IPS-15b (cell line): ENCODE measurements at regions not wholly inside any gene's neighbourhood (a gene's known extent, or its start where the extent isn't known, plus 50 kb on each side); places are given as distances from the start of the nearest gene placed in this dataset.

Experiments
- H3K27me3 ChIP-seq: one replicate; pipeline ENCODE4 v1.6.1; 2013; ENCODE audit warnings: low read length; ENCODE audit not compliant: control insufficient read depth, insufficient read depth
- H3K36me3 ChIP-seq: one replicate; pipeline ENCODE4 v1.6.1; 2013; ENCODE audit warnings: low read length; ENCODE audit not compliant: control insufficient read depth, insufficient read depth
- H3K4me1 ChIP-seq: one replicate; pipeline ENCODE4 v1.6.1; 2013; ENCODE audit warnings: mild to moderate bottlenecking, low read length; ENCODE audit not compliant: control insufficient read depth, insufficient read depth
- H3K4me3 ChIP-seq: one replicate; pipeline ENCODE4 v1.5.1; 2013; ENCODE audit warnings: low read depth, low read length
- H3K9ac ChIP-seq: one replicate; pipeline ENCODE4 v1.6.1; 2013; ENCODE audit warnings: low read depth, mild to moderate bottlenecking, low read length
- H3K9me3 ChIP-seq: one replicate; pipeline ENCODE4 v1.6.1; 2013; ENCODE audit warnings: mild to moderate bottlenecking, low read length; ENCODE audit not compliant: control insufficient read depth, insufficient read depth

GRCh38 chr18:78601349-78601748 is 378.3 kb upstream of the SALL3 start:
- no peaks in the 10 kb centered on the region for H3K36me3 ChIP-seq
- H3K9ac ChIP-seq: no peak overlapping the region
- no peaks in the 10 kb centered on the region for H3K27me3 ChIP-seq
- H3K4me1 ChIP-seq: peaks cover 4% of the 10 kb centered on the region
- no peak overlapping the region for H3K4me3 ChIP-seq
- no peaks in the 10 kb centered on the region for H3K9me3 ChIP-seq

- H3K27me3 ChIP-seq: no peaks in the 10 kb centered on the region
- H3K9ac ChIP-seq: no peak overlapping the region
- no peaks in the 10 kb centered on the region for H3K36me3 ChIP-seq
- H3K4me3 ChIP-seq: no peak overlapping the region
- H3K9me3 ChIP-seq: no peaks in the 10 kb centered on the region
- H3K4me1 ChIP-seq: no peaks in the 10 kb centered on the region
Observed at GRCh38 chr18:78601923-78602322, 377.7 kb upstream of the SALL3 start.

- H3K36me3 ChIP-seq: no peaks in the 10 kb centered on the region
- H3K27me3 ChIP-seq: no peaks in the 10 kb centered on the region
Observed at GRCh38 chr18:78602430-78602829, 377.2 kb upstream of the SALL3 start.

GRCh38 chr18:78603102-78603983 is 376.3 kb upstream of the SALL3 start:
- H3K27me3 ChIP-seq: no peaks in the 10 kb centered on the region
- H3K9me3 ChIP-seq: no peaks in the 10 kb centered on the region
- no peak overlapping the region for H3K4me3 ChIP-seq
- H3K36me3 ChIP-seq: no peaks in the 10 kb centered on the region
- no peak overlapping the region for H3K9ac ChIP-seq
- H3K4me1 ChIP-seq: no peaks in the 10 kb centered on the region

More at GRCh38 chr18:78602430-78602829, 377.2 kb upstream of the SALL3 start:
- H3K4me1 ChIP-seq: no peaks in the 10 kb centered on the region
- no peaks in the 10 kb centered on the region for H3K9me3 ChIP-seq
- H3K4me3 ChIP-seq: no peak overlapping the region
- H3K9ac ChIP-seq: no peak overlapping the region

- no peaks in the 10 kb centered on the region for H3K4me1 ChIP-seq
- H3K36me3 ChIP-seq: no peaks in the 10 kb centered on the region
- no peaks in the 10 kb centered on the region for H3K27me3 ChIP-seq
- no peaks in the 10 kb centered on the region for H3K9me3 ChIP-seq
- no peak overlapping the region for H3K9ac ChIP-seq
- no peak overlapping the region for H3K4me3 ChIP-seq
Observed at GRCh38 chr18:78605255-78605654, 374.4 kb upstream of the SALL3 start.

- H3K9ac ChIP-seq: no peak overlapping the region
- no peaks in the 10 kb centered on the region for H3K27me3 ChIP-seq
- no peaks in the 10 kb centered on the region for H3K9me3 ChIP-seq
- H3K4me3 ChIP-seq: no peak overlapping the region
- H3K4me1 ChIP-seq: no peaks in the 10 kb centered on the region
- H3K36me3 ChIP-seq: no peaks in the 10 kb centered on the region
Observed at GRCh38 chr18:78607221-78607620, 372.4 kb upstream of the SALL3 start.

- H3K4me1 ChIP-seq: no peaks in the 10 kb centered on the region
- no peaks in the 10 kb centered on the region for H3K27me3 ChIP-seq
- H3K9me3 ChIP-seq: no peaks in the 10 kb centered on the region
- no peaks in the 10 kb centered on the region for H3K36me3 ChIP-seq
- no peak overlapping the region for H3K4me3 ChIP-seq
- H3K9ac ChIP-seq: no peak overlapping the region
Observed at GRCh38 chr18:78607784-78608183, 371.8 kb upstream of the SALL3 start.

- Histone ChIP-seq H3K9me3 (no peaks in the 10 kb centered on the region), H3K4me1 (no peaks in the 10 kb centered on the region), H3K27me3 (no peaks in the 10 kb centered on the region), H3K4me3 (no peak overlapping the region), H3K36me3 (no peaks in the 10 kb centered on the region), H3K9ac (no peak overlapping the region)
Observed at GRCh38 chr18:78610179-78610578, 369.4 kb upstream of the SALL3 start.

GRCh38 chr18:78611201-78611800 is 368.3 kb upstream of the SALL3 start:
- Histone ChIP-seq H3K9ac (no peak overlapping the region), H3K27me3 (no peaks in the 10 kb centered on the region), H3K36me3 (no peaks in the 10 kb centered on the region), H3K4me1 (no peaks in the 10 kb centered on the region), H3K4me3 (no peak overlapping the region), H3K9me3 (no peaks in the 10 kb centered on the region)

- Histone ChIP-seq H3K4me3 (no peak overlapping the region), H3K27me3 (no peaks in the 10 kb centered on the region), H3K9me3 (no peaks in the 10 kb centered on the region), H3K9ac (no peak overlapping the region), H3K36me3 (no peaks in the 10 kb centered on the region), H3K4me1 (no peaks in the 10 kb centered on the region)
Observed at GRCh38 chr18:78611869-78612268, 367.7 kb upstream of the SALL3 start.

- Histone ChIP-seq H3K9me3 (no peaks in the 10 kb centered on the region), H3K4me1 (no peaks in the 10 kb centered on the region), H3K9ac (no peak overlapping the region), H3K36me3 (no peaks in the 10 kb centered on the region), H3K27me3 (no peaks in the 10 kb centered on the region), H3K4me3 (no peak overlapping the region)
Observed at GRCh38 chr18:78612318-78612717, 367.3 kb upstream of the SALL3 start.

GRCh38 chr18:78612801-78613200 is 366.8 kb upstream of the SALL3 start:
- Histone ChIP-seq H3K9me3 (no peaks in the 10 kb centered on the region), H3K4me3 (no peak overlapping the region), H3K4me1 (no peaks in the 10 kb centered on the region), H3K27me3 (no peaks in the 10 kb centered on the region), H3K36me3 (no peaks in the 10 kb centered on the region), H3K9ac (no peak overlapping the region)
